Raji (cell line): ENCODE measurements at regions not wholly inside any gene's neighbourhood (a gene's known extent, or its start where the extent isn't known, plus 50 kb on each side); places are given as distances from the start of the nearest gene placed in this dataset.

Source experiments
- POLR2A ChIP-seq: IDR thresholded peaks from 2 replicates; pipeline ENCODE4 v1.6.1; 2011; ENCODE audit warnings: low read depth, low read length, control low read depth; ENCODE audit not compliant: insufficient read depth

DNA sequence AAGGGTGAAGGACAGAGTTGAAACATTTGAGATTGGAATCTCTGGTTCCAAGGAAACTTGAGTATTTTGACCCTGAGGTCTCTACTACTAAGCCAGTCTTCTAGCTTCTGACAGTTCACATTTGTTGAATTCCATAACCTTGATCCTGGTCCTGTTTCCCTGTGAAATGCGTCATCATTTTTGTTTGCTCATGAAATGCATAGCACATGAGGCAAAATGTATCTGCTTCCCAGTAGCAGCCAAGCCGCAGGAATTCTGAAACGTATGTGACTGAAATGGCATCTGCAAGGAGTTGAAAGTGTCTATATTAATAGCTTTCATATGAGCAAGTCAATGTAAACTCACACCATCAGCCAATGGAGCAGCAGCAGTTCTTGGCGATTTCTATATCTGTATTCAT is 307.9 kb downstream of the CSNK1G3 start:
- no peak for TF ChIP-seq POLR2A

DNA sequence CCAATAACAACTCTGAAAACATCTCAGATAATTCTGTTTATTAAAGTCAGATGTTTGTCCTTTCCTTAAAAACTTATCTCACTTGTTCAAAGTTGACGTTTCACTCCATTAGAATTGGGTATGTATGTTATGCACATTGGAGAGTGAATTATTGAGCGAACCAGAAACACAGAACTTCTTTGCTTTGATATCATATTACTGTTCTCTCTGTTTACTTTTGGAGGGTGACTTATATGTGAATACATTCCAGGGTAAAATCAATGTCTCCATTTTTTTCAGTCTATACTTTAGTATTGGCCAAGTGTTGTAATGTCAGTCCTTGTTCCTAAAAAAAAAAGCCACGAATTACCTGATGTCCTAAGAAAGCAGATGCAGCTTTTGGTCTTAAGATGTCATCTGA is 307.4 kb downstream of the CSNK1G3 start:
- no peak for TF ChIP-seq POLR2A

DNA sequence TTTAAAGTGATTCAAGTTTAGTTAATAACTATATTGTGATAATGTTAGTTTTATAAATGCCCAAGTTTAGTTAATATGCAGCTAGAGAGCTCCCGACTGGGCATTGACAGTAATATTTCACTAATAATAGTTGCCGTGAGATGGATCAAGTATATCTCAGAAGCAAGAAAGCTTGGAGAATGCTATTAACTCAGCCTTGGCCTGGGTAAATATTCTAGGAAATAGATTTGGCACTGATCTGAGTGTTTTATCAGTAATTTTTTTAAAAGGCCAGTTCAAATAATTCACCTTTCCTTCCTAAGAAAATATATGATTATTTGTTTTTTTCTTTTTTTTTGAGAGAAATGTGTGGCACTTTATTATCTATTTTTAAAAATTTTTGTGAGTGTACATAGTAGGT is 305.3 kb downstream of the CSNK1G3 start:
- no peak for TF ChIP-seq POLR2A

DNA sequence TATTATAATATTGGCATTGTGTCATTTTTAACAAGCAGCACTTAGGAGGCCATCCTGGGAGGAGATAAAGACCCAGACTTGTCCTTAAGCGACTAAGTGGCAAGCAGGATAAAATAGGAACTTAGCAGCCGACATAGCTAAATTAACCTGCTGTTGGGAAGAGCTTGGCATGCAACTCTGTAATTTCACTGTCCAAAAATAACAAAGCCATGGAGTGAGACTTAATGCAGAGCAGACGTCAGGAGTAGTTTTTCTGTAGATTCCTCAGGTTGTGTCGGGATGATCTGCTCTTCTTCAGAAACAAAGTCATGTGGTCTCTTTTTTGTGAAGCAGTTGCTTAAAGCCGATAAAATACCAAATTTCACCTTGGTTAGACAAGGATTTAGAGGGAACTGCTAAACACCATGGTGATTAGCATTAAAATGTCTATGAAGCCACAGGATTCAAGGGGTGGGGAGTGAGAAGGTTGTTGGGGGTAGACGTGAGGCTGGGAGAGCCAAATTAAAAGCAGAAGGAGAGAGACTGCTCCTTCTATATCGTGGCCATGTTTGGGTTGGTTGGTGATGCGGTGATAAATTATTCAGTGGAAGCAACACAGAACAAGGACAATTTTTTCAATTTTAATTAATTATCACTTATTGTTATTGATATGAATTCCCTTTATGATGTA is 303.0 kb downstream of the CSNK1G3 start:
- no peak for TF ChIP-seq POLR2A

DNA sequence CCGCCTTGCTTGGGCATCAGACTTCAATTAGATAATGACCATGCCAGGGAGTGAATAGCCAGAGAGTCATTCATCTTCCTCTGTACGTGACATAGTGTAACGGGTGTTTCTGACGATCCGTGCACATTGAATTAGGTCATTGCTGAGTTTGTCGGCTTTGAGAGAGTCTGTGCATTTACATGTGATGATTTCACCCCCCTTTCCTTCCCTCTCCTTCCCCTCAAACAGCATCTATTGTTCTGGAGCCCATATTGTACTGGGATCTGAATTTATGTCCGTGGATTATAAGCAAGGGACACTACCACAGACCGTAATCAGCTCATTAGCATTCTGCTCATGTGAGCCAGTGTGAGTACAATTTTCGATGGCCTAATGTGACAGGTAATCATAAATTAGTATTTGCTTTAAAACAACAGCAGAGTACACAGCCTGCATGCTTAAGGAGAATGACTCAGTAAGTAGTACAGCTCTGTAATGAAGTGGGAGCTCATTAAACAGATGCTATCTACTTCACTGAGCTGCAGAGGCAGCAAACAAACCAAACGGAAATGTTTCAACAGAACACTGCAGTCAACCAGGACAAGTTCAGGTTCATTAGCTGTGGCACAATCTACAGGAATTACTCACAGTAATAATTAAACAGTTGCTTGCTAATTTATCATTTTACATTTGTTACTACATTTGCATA is 302.1 kb downstream of the CSNK1G3 start:
- no peak for TF ChIP-seq POLR2A

DNA sequence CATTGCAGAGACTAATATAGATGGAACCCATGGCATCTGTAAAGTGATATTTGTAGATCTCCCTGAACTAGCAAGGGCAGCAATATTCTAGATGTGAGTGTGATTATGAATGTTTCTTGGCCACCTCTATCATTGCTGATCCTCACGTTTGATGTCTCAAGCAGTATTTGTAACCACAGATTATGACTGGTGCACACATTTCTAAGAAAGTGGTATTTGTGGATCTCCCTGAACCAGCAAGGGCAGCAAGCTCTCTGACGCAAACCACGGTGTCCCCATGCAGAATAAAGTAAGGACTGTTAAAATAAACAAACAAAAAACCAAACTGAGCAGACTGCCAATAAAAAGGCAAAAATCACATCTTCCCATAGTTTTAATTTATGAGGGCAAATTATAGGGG is 301.3 kb downstream of the CSNK1G3 start:
- TF ChIP-seq POLR2A = no peak

DNA sequence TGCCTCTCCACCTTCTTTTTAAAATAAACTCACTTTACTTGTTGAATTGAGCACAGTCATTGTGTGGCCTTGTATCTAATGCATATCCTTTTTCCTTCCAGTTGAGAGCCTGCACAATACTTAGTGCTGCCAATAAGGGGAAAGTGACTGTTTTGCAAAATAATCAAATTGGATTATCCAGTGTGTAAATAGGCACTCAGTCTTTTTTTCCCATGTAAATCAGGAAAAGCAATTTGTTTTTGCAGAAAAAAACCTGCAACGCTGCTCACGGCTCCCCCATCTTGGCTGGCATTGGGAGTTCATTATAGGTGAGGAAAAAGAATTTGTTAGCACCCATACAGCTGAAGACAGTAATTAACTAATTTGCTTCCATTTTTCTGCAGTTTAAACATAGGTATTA is 299.9 kb downstream of the CSNK1G3 start:
- TF ChIP-seq POLR2A = no peak

DNA sequence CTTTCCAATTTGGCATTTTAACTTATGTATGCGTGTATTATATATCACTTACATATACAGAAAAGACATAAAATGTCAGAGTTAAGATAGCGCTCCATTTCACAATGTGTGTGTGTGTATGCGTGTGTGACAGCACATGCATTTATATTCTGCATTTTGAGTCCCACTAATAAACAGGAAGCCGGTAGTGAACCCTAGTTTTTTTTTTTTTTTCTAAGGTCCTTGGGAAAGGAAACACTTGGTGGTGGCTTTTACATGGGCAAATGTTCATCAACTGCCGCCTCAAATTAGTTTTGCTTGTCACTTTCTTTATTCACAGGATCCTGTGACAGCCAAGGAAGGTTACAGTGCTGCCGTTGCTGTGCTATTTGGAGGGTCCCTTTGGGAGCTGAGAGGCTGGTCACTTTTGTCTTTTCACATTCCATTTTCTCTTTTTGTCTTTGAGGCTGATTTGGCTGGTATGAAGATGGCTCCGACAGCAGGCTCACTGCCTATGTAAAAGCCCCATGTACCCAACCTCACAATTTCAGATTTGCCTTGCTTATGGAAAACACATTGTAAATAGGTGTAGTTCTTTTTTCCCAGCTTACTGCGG is 298.9 kb downstream of the CSNK1G3 start:
- no peak for TF ChIP-seq POLR2A

DNA sequence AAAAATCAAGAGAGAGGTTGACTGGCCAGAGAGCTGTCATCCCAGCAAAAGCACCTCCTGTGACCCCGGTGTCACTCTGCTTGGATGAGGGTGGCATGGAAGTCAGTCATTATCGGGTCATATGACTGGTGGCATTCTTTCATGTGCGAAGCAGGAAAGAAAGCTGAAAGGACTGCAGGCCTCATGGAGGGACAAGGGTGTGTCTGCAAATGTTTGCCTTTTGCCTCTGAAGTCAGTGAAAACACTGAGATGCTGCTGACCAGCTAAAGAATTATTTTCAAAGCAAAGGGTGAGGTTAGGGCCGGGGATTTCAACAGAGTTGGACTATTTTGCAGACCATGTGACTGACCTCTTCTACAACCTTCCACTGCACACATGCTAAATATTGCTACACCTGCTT is 298.3 kb downstream of the CSNK1G3 start:
- TF ChIP-seq POLR2A = no peak

DNA sequence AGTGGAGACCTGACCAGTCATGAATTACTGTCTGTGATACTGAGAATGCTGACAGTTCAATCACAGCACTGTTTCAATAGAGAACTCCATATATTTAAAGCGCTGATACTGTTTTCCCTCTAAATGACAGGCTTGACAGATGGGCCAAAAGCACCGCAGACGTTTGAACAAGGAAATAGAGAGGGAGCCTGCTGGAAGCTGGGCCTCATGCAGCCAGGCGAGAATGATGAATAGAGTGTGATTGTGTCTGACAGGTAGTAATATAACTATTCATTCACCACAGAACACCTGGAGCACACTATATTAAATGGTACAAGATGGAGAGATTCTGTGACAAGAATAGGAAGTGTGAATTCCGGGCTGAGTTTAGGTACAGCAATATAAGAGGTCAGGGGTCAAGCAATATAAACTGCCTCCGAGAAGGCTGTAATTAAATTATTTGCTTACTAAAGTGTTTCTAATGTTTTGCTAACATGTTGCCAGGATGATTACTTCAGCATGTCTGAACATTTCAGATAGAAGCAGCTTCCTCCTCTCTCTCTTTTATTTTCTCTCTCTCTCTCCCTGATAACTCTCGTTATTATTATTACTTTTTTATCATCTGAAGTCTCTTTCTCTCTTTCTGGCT is 297.7 kb downstream of the CSNK1G3 start:
- no peak for TF ChIP-seq POLR2A

DNA sequence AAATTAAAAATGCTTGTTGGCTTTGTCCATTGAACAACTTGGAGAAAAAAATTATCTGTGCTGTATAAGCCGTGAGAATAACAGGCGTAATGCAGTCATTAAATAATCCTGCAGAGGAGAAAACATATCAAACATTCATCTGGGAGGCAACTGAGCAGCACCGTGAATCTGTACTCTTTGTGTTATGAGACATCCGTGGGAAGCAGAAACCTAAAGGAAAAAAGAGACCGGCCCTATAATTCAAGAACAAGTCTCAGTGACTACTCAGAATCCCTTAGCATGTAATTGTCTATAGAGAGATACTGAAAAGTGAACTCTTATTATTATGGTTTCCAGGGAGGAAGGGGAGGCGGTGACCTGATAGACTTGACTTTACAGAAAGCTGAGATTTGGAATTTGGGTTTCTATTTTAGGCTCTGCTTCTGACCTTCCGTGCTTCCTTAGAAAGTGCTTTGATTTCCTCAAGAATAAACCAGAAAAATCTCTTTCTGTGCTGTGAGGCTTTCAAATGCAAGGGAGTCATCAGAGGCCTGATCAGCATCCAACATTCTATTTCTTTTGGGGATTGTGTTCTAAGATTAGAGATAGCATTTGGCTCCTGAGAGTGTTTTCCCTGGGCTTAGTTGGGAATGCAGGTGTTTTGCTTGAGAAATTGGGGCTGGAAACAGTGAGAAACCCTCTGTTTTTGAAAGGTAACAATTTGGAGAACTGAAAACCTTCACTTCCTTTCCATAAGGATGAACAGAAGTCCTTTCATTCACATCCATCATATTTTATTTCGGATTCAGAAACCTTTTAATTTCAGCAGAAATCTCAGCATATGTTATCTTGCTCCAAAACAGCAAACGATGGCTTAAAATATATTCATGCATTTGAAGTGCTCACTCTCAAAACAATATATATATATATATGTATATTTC is 296.7 kb downstream of the CSNK1G3 start:
- TF ChIP-seq POLR2A = no peak

DNA sequence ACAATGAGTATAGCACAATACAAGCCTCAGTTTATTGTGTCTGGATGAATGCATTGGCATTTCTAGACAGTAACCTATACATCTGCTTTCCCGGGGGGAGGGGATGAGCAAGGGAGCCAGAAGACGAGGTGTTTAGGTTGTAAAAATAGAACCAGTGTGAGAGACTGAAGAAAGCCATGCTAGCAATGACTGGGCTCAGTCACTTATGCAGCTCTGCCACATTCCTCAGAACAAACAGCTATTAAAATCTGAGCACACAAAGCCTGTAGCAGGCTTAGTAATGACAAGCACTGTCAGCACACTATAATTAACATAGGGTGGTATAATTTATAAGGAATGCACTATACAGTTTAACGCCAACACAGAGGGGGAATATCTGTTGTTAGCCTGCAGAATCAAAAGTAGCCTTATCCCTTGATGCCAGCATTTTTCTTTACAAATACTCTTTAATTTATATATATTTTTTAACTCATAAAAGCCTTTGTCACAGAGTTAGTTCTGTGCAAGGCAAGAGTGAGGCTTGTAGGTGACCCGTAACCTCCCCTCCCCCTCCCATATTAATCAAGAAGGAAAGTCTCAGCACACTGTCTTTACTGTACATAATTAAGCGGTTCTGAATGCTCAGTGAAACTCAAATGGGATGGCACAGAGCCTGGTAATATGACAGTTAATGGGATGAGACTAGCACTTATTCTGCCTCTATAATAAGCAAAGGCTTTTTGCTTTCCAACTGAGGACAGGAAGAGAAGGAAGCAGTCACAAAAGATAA is 295.4 kb downstream of the CSNK1G3 start:
- TF ChIP-seq POLR2A = no peak

DNA sequence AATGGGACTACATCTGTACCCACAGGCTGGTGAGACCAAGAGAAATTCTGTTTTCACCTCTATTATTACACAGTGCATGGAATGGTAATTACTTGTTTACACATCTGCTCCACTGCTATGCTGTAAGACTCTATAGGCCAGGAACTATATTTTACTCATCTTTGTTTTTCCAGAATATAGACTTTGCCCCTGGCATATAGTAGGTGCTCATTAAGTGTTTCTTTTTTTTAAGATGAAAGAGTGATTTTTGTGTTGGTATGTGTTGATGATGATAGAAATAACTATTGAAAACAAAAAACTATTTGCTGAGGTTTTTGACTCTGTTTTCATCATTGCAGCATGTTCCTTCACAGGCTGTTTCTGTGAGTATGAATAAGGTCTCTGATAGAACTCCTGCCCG is 294.7 kb downstream of the CSNK1G3 start:
- TF ChIP-seq POLR2A = no peak

DNA sequence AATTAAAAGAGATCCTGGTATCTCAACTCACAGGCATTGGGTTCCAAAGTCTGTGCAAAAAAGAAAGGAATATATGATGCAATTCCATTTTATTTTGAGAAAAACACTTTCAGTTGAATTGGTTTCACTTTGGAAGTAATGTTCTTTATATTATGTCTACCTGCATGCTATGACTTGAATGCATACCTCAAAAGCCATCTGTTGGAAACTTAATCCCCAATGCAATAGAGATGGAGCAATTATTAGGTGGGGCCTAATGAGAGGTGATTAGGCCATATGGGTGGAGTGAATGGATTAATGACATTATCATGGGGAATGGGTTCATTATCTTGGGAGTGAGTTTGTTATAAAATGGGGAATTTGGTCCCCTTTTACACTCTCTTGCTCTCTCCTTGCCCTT is 293.3 kb downstream of the CSNK1G3 start:
- no peak for TF ChIP-seq POLR2A
